ENCODE measurements at regions not wholly inside any gene's neighbourhood (a gene's known extent, or its start where the extent isn't known, plus 50 kb on each side); places are given as distances from the start of the nearest gene placed in this dataset.
"Not testable (repeated sequence)": the region's sequence is repeated elsewhere in the genome, so short reads cannot be mapped to it uniquely, and the experiment has no call there.

DNA sequence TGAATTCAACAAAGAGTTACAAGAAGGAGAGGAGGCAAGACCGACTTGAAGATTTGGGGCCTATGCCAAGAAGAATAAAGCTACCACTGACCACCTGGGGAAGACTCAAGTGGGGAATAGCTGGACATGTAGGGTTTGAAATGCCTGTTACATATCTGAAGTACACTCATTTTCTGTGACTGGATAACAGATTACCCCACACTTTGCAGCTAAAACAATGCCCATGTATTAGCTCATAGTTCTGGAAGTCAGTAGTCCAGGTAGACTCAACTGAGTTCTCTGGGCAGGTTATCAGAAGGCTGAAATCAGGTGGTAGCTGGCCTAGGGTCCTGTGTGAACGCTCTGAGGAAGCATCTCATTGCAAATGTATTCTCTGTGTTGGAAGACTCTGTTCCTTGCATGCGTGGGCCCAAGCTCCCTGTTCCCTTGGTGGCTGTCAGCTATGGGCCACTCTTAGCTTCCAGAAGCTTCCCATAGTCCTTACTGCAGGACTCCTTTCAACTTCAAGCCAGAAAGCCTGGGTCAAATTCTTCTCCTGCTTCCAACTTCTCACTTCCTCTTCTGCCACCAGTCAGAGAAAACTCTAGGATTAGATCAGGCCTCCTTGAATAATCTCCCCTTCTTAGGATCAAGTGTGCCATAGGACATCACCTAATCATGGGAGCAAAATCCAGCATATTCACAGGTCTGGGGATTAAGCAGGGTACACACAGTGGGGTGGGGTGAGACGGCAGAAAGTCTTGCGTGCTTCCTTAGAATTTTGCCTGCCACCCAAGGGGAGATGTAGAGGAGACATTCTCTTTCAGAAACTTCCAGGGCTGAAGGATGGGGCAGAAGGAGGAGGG lies 187.8 kb downstream of the SHQ1 start:
- no peak for DNase-seq (ENCODE audit: low spot score)

DNA sequence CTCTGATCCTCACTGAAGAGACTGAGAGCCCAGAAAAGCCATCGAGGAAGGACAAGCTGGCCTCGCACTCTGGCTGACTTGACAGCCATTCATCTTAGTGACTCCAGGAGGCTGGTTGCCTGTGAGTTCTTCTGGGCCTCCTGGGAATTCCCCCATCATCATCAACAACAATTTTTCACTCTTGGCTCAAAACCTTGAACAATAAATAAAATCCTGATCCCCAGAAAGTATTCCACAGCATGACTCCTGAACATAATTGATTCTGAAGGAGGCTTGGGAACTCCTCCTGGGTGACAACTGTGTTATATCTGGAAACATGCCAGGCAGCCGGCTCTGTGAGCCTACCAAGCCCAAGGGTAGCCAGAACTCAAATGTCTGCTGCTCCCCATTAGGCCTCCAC lies 188.6 kb downstream of the SHQ1 start:
- DNase-seq (ENCODE audit: low spot score): no peak

DNA sequence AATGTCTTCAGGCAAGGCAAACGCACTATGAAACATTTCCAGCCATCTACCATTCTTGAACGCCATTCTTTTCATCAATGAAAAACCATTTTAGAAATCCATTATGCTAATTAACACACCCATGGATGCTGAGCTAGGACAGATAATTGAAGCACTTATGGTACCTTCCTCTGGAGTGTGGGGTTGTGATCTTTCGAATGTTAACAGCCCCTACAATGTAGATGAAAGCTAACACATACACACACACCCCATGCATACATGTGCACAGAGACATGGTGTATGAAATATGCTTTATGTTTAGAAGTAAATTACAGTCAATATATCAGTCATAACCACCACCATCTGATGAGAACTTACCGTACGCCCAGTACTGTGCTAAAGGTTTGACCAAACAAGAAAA lies 189.1 kb downstream of the SHQ1 start:
- no peak for DNase-seq (ENCODE audit: low spot score)

DNA sequence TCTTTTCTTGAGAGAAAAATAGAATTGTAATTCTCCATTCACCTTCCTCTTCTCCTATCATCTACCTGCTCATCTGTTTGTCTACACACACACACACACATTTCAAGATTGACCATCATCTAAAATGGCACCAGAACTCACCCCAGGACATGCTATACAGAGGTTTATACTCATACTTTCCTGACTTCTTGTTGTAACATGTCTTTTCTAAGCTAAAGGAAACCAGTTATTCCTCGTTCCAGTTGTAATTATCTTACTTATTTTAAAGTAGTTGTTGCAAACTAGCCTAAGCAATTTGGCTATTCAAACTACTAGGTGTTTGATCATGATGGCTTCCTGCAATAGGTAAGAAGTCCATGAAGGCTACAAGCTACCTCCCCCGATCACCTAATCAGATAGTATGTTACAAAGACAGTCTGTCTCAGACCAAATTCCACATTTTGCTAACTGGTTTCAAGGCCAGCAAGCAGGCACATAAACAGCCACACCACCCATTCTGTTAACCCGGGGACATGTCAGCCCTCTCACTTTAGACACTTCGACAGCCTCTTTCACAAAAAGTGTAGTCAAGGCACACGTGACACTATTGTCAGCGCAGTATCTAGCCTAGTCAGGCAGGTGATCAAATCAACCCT lies 189.7 kb downstream of the SHQ1 start:
- DNase-seq (ENCODE audit: low spot score): no peak

GRCh38 chr3:72657666-72658065 lies 190.6 kb downstream of the SHQ1 start:
- peak; percentile 45 for DNase-seq (ENCODE audit: low spot score)

DNA sequence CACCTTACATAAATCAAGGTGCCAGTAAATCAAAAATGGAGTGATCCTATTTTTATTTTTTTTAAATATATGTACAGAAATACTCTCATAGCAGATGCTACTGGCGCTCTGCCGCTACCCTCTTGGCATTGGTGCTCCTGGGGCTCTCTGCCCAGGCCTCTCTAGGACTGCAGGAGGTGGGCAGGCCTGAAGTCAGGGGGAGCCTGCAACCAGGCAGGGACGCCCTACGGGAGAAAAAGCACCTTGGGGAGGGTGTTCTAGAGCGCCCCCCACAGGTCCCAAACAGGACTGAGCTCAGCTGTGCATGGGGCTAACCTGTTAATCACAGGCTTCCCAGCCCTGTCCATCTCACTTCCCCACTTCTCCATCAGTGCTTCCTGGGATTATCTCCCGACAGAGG lies 192.5 kb downstream of the SHQ1 start:
- DNase-seq (ENCODE audit: low spot score): no peak

DNA sequence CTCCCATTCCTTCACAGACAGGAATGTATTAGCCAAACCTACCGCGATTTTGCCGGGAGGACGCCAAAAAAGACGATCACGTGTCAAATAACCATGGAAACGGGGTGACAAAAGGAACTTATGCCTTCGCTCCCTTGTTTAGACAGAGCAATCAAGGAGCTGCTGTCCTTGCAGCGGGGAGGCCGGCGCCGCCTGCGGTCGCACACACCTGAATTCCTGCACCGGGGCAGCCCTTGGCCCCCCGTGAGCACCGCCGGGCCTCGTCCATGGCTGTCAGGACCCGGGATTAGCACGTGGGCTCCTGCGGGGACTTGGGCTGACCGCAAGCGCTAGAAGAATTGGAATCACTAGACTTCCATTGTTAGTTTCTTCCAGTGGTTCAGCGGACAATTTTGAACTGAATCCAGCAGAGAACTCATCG lies 193.1 kb downstream of the SHQ1 start:
- no peak for DNase-seq (ENCODE audit: low spot score)

DNA sequence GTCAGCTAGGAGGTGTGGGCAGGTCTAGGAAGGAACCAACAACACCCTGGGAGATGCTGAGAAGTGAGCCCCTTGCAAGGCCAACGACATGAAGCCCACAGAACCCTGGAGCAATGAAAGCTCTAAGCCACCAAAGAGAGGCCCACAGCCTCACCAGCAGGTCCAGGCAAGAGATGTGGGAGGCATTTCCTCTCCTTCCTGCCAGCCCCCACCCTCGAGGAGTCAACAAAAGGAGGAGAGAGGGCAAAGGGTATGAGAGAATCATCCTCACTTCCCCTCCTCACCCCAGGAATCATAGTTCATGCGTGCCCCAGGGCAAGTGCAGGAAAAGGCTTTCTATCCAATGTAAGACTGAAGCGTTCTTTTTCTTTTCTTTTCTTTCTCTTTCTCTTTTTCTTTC lies 195.8 kb downstream of the SHQ1 start:
- DNase-seq (ENCODE audit: low spot score): no peak

DNA sequence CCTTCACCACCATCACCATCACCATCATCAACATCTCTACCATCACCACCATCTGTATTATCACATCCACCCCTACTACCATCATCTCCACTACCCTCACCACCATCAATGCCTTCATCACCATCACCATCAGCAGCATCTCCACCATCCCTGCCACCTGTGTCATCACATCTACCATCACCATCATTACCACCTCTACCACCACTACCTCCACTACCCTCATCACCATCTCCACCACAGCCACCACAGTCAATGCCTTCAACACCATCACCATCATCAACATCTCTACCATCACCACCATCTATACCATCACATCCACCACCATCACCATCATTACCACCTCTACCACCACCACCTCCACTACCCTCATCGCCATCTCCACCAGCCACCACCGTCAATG lies 196.7 kb downstream of the SHQ1 start:
- DNase-seq (ENCODE audit: low spot score): no peak

GRCh38 chr3:72646263-72646662 lies 202.0 kb downstream of the SHQ1 start:
- no peak for DNase-seq (ENCODE audit: low spot score)

- not testable (repeated sequence) for DNase-seq (ENCODE audit: low spot score)
Observed at GRCh38 chr3:72643635-72644034, 204.6 kb downstream of the SHQ1 start.

- DNase-seq (ENCODE audit: low spot score): no peak
Observed at GRCh38 chr3:72641684-72642083, 206.6 kb downstream of the SHQ1 start.

GRCh38 chr3:72641072-72641471 lies 207.2 kb downstream of the SHQ1 start:
- no peak for DNase-seq (ENCODE audit: low spot score)

GRCh38 chr3:72636969-72637597 lies 211.2 kb downstream of the SHQ1 start:
- DNase-seq (ENCODE audit: low spot score): no peak

DNA sequence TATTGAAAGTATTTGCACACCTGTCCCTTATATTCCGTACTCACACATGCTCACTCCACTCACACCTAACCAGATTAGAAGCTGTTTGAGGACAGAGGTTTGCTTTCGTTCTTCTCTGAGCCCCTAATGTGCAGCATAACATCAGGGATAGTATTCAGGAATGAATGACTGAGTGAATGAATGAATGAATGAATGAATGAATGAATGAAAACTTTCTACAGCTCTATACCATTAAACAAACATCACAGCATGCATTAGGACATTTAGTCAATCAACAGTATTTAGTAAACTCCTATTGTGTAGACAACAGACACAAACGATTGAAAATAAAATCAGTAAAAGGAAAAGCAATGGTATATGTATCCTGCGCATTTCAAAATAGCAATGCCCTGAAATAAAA lies 212.7 kb downstream of the SHQ1 start:
- no peak for DNase-seq (ENCODE audit: low spot score)

DNA sequence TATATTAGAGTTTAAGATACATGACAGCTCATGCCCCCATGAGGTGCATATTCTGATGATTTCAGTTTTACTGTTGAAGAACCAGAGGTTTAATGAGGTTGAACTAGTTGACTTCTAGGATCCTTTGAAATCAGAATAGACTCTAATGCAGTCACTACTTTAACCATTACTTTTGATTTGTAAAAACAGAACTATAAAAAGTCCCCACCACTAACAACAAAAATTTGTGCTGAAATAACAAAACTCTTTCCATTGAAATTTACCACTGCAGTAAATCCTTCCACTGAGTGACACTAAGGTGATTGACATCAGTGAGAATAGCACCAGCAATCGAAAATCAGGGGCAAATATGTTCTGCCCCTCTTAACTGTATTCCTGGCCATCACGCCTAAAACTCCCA lies 214.1 kb downstream of the SHQ1 start:
- DNase-seq (ENCODE audit: low spot score): no peak

DNA sequence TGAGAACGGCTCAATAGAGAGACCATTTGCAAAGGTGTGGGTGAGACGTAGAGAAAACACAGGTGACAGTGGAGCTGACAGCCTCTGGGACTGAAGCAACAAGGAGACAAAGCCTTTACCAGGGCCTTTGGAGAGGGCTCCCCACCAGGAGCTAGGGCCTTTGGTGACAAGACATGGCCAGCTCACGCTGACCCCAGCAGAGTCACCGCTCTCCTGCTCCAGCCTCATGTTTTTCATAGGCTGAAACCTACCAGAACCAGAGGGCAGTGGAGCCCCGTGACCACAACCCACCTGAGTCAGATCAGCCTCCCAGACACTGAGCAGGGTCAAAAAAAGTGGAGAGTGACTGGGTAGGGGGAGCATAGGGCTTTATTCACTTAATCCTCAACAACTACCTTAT lies 214.7 kb downstream of the SHQ1 start:
- no peak for DNase-seq (ENCODE audit: low spot score)

DNA sequence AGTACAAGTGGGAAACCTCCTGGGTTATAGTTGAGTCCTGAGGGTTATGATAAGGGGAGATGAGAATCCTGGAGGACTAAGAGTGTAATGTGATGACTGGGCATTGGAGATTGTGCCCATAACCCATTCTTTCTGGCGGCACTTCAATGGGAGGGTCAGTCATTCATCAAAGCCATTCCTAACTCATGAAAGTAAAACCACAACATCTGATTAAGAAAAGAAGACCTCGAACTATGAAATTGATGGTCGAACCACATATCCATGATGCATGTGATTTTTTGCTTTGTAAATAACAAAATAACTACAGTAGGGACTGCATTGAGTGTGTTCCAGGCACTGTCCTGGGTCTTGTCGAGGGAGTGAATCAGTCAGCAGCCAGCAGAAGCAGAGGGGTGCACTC lies 215.1 kb downstream of the SHQ1 start:
- no peak for DNase-seq (ENCODE audit: low spot score)

DNA sequence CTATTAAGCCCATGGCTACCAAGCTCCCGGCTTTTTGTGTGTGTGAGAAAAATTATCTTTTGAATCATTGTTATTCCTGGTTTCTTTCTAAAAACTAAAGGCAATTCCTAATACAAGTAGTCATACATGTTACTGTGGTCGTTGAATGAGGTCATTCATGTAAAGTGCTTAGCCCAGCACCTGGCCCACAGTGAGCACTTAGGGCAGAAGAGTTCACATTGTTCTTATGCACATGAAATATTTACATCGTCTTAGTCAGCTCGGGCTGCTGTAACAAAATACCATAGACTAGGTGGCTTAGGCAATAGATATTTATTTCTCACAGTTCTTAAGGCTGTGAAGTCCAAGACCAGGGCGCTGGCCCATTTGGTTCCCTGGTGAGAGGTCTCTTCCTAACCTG lies 216.1 kb downstream of the SHQ1 start:
- DNase-seq (ENCODE audit: low spot score): no peak

DNA sequence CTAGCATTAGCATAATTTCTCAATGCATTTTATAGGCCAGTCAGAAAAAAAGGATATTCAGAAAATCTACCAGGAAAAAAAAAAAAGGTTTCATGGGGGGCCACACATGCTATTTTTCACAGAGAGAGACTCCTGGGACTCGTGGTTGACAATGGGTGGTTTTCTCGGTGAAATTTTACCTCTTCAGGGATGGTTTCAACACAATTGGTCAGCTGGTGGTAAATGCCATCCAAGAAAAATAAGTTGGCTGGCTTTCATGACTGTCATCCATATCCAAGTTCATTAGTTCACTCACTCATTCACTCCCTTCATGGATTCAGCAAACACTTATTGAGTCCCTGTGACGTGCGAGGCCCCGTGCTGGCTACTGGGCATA lies 217.3 kb downstream of the SHQ1 start:
- no peak for DNase-seq (ENCODE audit: low spot score)

GRCh38 chr3:72630327-72630968 lies 217.8 kb downstream of the SHQ1 start:
- no peak for DNase-seq (ENCODE audit: low spot score)

- no peak for DNase-seq (ENCODE audit: low spot score)
Observed at GRCh38 chr3:72629191-72629631, 219.0 kb downstream of the SHQ1 start.

DNA sequence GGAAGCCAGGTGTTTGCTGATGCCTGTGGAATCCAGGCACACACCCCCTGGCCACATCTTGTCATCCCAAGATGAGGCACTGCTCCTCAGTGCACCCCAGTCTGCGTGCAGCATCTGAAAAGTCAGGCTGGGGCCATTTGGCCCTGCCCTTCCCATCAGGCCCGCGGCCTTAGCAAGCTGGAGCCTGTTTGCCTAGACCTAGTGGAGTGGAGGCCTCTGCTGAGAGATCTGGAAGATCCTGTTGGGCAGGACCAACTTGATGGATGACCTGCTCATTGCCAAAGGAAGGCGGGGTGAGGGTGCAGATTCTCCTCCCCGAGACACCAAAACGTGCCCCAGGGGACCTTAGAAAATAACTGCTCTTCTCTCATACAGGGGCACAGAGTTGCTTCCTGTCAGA lies 220.2 kb downstream of the SHQ1 start:
- DNase-seq (ENCODE audit: low spot score): no peak

Measured in H4 (cell line).